Dermis blood vessel endothelial cell (primary cell): ENCODE measurements at regions not wholly inside any gene's neighbourhood (a gene's known extent, or its start where the extent isn't known, plus 50 kb on each side); places are given as distances from the start of the nearest gene placed in this dataset.
"Not testable (repeated sequence)": the region's sequence is repeated elsewhere in the genome, so short reads cannot be mapped to it uniquely, and the experiment has no call there.

ENCODE experiments used
- DNase-seq: peaks from one replicate; pipeline ENCODE4 v3.0.0; 2010

DNA sequence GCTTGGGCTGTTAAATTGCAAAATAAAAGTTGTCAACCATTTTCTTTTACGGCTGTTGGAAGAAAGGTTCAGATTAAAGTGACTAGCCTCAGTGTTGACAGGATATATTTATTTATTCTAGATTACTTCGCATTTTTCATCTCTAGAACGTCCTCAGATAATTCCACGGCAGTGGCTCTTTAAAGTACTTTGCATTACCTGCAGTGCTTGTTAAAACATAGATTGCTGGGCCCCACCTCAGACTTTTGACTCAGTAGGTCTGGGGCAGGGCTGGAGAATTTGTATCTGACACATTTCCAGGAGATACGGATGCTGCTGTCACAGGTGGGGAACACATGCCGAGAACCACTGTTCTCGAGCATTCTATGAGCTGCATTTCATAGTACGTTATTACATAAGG, 292.7 kb downstream of the EDEM1 start:
- DNase-seq = no peak

DNA sequence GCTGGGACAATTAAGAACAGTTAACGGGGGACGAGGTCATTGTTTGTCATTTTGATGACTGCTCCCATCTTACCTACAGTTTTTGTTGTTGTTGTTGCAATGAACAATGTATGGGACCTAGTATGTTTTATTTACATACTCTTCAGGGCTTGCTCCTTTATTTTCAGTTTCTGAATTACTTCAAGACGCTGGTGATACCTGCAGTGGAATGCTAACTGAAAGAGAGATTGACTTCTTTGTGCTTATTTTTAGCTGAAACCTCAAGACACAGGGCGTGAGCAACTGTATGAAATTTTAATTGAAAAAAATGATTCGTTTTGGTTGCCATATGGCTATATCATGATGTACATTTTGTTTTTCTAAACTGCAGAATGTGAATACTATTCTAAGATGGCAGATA, 297.9 kb downstream of the EDEM1 start:
- no peak for DNase-seq

DNA sequence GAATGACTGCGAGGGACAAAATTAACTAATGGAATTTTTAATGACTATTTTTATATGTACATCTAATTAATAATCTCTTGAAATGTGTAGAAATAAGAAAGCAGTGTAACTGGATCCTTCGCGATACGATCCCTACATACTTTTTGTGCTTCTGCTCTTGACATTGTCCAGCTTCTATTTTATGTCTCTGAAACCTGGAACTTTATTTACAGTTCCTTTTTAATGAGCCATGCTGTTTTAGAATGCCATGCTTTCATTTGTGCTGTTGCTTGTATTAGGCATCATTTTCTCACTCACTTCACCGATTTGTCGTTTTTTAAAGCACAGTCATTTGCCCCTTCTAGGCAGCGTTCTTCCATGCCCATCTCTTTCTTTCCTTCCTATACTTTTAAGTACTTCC, 301.3 kb downstream of the EDEM1 start:
- DNase-seq = no peak

DNA sequence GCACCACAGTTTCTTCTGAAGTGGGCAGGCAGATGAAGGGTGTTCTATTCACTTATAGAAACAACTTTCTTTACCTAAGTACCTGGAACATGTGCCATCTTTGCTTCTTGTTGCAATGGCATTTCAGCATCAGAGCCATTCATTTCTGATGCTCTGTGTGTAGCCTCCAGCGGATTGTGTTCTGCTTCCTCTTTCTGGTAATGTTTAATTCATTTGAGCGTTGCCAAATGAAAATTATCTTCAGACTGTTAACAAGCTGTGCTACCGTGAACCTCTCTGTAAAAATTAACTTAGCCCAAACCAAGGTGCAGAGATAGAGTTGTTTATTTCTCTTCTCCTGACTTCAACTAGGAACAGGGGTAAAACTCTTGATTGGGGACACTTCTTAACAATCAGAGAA, 302.0 kb downstream of the EDEM1 start:
- no peak for DNase-seq

DNA sequence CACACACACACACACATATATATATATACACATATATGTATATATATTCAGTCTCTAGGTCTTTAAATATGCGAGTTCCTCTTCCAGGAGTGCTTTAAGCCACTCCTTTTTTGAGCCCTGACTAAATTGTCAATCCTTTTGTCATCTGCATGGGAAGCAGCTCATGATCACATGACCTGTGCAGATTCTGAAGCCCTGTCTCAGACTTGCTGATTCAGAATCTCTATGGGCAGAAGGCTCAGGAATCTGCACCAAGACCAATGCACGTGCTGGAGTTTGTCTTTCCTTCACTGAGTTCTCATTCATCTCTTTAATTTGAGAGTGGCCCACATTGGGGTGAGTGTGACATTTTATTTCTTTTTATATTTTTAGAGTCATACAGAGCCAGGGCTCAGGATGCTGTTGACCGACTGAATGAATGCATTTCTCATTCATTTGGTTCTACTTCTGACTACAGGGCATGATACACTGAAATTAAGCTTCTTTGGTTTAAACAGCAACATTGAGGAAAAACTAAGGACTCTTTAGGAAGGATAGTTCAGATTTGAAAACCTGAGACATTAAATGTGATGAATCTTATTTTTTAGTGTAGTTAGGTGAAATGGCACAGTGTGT, 307.5 kb downstream of the EDEM1 start:
- no peak for DNase-seq

DNA sequence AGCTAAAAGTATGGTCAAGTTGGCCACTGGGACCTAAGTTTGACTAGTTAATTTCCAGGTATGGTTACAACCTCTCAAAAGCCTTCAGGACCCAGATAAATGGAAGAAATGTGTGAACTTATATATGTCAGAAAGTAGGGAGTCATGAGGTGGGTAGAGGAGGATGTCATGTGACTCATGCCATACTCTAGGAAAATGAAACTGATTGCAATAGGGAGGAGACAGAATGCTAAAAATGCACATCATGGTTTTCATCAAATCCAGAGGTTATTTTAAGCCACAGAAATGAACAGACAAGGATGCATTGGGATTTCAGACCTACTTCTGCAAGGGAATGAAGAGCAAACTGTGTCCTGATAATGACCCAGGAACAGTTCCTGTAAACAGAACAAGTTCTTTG, 310.0 kb downstream of the EDEM1 start:
- DNase-seq = no peak

DNA sequence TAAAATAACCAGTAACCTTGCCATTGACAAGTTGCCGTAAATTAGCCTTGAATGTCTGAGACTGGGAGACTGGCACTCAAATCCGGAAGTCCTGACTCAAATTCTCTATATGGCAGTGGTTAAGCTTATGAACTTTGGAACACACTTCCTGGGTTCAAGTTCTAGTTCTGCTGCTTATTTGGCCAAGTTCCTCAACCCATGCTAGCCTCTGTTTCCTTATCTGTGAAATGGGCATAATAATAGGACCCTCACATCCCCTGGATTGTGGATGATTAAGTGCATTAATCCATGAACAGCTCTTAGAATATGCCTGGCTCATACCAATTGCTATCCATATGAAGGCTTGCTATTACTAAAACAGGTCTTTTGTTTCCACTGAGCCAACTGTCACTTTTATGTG, 311.5 kb downstream of the EDEM1 start:
- no peak for DNase-seq

DNA sequence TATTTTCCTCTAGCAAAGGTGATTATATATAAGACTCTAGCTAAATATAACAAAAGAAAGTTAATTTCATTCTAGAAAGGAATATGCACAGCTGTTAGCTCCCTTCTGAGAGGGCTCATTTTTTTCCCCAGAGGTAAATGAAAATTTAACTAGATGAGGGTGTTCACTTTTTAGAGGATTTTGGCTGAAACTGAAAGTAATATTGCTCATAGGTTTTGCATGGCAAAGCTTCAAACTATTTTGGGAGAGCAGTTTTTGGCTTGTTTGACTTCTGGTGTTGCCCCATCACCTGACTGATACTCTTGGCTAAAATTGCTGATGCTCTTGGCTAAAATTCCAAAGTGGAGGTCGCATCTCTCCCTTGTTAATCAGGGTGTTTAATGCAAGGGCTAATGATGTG, 311.9 kb downstream of the EDEM1 start:
- no peak for DNase-seq

DNA sequence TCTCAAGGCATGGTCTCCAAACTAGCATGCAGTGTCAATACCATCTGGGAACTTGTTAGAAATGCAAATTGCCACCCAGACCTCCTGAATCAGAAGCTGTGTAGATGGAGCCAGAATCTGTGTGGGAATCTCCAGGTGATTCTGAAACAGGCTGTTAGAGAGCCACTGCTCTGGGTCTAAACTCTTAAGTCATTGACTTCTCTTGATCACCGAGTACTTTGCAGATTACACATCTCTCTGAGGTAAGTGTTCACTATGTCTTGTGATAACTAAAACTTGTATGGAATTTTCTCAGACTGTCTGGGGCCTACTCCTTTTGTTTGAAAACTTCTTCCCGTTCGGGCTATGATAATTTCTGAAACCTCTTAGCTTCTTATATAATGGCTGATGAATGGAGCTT, 315.6 kb downstream of the EDEM1 start:
- DNase-seq = no peak

DNA sequence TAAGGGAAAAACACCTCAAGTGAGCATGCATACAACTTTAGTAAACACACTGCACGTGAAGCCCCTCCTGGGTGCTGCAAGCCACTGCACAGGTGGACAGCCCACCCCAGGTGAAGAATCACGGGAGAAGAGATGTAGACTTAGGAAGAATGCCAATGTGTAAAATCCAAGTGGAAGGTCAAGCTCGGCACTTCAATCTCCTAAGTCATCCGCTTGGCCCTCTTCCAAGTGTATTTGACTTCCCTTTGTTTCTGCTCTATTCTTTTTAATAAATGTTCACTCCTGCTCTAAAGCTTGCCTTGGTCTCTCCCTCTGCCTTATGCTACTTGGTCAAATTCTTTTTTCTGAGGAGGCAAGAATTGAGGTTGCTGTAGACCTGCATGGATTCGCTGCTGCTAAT, 316.6 kb downstream of the EDEM1 start:
- no peak for DNase-seq

DNA sequence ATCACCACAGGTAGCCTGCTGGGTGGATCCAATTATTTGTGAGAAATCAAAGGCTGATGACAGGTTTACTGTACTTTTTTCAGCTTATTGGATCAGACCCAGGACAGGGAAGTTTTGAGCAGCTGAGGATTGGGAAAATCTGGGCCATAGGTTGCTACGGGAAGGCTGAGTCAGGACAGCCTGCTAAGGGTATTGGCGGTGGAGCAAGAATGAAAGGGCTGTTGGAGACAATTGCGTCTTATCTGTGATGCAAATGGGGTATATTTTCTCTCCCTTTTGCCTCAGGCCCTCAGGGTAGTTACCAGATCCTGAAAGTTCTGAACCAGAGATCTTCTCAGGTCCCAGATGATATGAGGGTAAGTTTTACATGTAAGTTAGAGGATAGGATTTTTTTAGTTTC, 317.7 kb downstream of the EDEM1 start:
- no peak for DNase-seq

DNA sequence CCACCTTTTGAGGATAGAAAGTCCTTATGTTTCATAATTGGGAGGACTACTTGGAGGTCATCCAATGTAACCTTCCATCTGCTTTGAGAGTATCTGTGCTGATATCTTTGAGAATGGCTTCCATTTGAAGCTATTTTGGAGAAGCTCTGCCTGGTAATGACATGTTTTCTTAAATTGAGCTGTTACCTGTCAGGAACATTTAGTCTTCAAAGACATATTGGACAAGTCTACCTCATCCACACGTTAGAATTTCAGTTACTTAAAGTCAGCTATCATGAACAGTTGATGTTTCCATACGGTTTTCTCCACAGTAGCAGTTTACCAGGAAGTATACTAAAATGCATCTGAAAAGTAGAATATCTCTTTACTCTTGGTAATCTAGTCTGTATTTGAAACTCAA, 318.5 kb downstream of the EDEM1 start:
- no peak for DNase-seq

DNA sequence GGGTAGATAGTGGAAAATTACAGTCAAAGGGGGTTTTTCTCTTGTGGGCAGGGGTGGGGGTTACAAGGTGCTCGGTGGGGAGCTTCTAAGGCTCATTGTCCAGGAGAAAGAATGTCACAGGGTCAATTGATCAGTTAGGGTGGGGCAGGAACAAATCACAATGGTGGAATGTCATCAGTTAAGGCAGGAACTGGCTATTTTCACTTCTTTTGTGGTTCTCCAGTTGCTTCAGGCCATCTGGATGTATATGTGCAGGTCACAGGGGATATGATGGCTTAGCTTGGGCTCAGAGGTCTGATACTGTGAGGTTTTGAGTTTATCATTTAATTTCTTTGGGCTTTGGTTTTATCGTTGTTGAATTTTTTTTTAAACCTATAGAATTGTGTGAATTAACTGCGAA, 321.4 kb downstream of the EDEM1 start:
- not testable (repeated sequence) for DNase-seq

DNA sequence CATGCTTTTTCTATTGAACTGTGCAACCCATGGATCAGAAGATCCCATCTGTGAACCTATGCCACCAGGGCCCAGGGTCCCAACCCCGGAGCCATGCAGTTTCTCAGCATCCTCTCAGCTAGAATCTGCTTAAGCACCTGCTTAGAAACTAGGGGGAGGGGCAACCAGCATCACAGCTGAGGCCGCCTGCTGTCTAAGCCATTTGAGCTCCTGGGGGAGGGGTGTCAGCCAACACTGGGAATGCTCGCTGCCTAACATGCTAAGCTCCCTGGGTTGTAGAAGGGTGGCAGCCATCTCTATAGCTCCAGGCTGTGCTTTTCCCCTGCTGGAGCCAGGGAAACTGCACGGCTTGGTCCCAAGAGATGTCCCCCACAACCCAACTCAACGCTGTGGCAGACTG, 322.8 kb downstream of the EDEM1 start:
- DNase-seq = no peak

DNA sequence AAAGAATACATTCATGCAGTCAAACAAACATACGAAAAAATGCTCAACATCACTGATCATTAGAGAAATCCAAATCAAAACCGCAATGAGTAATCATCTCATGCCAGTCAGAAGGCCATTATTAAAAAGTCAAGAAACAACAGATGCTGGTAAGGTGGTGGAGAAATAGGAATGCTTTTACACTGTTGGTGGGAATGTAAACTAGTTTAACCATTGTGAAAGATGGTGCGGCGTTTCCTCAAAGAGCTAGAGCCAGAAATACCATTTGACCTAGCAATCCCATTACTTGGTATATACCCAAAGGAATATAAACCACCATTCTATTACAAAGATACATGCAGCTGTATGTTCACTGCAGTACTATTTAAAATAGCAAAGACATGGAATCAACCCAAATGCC, 330.4 kb downstream of the EDEM1 start:
- no peak for DNase-seq

DNA sequence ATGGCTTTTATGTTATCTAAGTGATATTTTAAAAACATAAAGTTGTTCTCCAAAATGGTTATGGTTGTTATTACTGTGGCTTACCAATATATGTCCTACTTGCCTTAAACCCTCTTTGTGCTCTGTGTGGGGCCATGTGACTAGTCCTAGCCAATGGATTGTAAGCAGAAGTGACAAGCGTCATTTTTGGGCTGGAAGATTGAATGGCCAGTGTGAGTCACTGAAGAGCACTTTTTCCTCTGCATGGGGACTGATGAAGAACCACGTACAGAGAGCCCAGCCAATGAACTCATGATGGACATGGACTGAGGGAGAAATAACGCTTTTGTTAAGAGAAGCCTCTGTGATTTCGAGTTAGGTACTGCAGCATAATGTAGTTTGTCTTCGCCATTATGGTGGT, 332.7 kb downstream of the EDEM1 start:
- DNase-seq = no peak

DNA sequence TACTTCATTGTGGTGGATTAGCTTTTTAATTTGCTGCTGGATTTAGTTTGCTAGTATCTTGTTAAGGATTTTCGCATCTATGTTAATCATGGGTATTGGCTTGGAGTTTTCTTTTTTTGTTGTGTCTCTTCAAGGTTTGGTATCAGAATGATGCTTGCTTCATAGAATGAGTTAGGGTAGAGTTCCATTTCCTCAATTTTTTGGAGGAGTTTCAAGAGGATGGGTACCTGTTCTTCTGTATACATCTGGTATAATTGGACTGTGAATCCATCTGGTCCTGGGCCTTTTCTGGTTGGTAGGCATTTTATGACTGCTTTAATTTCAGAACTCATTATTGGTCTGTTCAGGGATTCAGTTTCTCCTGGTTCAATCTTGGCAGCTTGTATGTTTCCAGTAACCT, 335.6 kb downstream of the EDEM1 start:
- DNase-seq = no peak

DNA sequence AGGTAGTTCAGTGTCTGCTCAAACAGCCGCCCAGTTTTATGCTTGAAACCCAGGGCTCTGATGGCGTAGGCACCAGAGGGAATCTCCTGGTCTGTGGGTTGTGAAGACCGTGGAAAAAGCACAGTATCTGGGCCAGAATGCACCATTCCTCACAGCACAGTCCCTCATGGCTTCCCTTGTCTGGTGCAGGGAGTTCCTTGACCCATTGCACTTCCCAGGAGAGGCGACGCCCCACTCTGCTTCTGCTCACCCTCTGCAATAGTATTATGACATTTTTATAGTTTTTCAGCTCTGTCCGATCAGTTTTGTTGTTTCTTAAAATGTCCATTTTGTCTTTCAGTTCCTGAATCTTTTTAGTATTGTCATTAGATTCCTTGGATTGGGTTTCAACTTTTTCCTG, 343.5 kb downstream of the EDEM1 start:
- no peak for DNase-seq

DNA sequence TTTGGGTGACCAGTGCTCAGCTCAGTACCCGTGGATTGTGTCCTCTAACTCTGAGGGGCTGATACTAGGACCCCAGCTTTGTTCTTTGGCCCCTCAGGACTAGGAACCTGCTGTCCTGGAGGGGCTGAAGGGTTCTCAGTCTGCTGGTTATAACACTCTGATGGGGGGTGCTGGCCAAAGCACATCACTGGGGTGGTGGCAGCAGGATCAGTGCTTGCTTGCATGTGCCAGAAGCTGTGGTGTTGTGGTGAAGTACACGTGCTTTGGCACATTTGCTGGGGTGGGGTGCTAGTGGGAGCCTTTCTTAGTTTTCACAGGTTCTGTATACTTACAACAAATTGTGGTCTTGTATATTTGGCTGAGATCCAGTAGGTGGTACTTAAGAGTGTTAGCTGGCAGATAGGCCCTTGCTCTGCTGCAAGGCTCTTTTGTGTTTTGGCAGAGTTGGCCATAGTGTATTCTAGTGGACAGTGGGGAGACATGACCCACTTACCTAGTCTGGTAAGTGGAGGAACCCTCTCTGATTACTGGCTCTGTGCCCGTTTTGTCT, 344.3 kb downstream of the EDEM1 start:
- DNase-seq = no peak

DNA sequence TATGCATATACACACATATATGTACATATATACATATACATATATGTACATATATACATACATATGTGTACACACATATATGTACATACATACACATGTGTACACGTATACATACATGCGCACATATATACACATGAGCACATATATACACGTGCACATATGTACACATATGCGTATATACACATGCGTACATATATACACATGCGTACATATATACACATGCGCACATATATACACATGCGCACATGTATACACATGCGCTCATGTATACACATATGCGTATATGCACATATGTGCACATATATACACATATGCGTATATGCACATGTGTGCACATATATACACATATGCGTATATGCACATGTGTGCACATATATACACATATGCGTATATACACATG, 353.0 kb downstream of the EDEM1 start:
- no peak for DNase-seq

DNA sequence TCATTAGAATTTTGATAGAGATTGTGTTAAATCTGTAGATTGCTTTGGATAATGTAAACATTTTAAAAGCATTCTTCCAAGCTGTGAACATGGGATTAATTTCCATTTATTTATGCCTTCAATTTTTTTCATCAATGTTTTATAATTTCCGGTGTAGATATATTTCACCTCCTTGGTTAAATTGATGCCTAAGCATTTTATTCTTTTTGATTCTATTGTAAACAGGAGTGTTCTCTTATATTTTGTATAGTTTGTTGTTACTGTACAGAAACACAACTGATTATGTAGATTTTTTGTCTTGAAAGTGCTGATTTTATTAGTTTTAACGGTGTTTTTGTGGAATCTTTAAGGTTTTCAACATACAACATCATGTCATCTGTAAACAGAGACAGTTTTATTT, 355.0 kb downstream of the EDEM1 start:
- no peak for DNase-seq

DNA sequence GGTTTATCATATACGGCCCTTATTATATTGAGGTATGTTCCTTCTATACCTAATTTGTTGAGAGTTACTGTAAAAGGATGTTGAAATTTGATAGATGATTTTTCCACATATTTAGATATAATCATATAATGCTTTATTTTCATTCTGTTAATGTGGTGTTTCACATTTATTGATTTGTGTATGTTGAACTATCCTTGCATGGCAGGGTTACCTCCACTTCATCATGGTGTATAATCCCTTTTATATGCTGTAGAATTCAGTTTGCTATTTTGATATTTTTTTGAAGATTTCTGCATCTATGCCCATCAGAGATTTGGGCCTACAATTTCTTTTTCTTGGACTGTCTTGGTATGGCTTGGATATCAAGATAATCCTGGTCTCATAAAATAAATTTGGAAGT, 355.5 kb downstream of the EDEM1 start:
- DNase-seq = no peak

DNA sequence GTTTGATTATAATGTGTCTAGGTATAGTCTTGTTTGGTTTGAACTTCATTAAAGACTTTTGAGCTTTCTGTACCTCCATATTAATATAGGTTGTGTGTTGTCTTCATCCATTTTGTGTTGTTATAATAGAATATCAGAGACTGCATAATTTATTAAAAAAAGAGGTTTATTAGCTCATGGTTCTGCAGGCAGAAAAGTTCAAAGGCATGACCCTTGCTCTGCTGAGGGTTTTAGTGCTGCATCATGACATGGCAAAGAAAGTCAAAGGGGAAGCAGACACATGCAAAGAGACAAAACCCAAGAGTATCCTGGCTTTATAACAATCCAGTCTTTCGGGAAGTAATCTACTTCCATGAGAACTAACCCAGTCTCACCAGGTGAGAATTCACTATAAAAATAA, 358.2 kb downstream of the EDEM1 start:
- no peak for DNase-seq

DNA sequence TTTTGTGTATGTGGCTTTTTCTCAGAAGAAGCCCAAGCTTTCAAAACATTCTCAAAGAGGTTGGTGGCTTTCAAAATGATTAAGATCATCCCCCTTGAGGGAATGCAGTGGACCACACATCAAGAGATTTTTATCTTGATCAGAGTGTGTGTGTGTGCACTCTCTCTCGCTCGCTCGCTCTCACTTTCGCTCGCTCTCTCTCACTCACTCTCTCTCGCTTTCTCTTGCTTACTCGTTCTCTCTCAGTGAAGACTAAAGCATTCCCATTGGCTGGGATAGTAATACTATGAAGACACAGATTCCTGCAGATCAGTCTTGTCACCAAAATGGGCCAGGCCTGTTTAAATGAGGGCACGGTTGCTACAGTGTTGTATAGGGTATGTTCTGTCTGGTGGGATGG, 365.7 kb downstream of the EDEM1 start:
- no peak for DNase-seq

DNA sequence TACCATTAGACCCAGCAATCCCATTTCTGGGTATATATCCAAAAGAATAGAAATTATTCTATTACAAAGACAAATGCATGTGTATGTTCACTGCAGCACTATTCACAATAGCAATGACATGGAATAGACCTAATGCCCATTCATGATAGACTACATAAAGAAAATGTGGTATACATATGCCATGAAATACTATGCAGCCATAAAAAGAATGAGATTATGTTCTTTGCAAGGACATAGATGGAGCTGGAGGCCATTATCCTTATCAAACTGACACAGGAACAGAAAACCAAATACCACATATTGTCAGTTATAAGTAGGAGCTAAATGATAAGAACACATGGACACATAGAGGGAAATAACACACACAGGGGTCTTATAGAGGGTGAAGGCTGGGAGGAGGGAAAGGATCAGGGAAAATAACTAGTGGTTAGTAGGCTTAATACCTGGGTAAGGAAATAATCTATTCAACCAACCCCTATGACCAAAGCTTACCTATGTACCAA, 366.8 kb downstream of the EDEM1 start:
- no peak for DNase-seq
